ENCODE measurements at regions not wholly inside any gene's neighbourhood (a gene's known extent, or its start where the extent isn't known, plus 50 kb on each side); places are given as distances from the start of the nearest gene placed in this dataset.
A peak's percentile ranks its signal among the peaks of the same experiment; 100 is the strongest.
"Not testable (repeated sequence)": the region's sequence is repeated elsewhere in the genome, so short reads cannot be mapped to it uniquely, and the experiment has no call there.

GRCh38 chr5:112535356-112535755 is 116.3 kb upstream of the EPB41L4A start:
- DNase-seq (ENCODE audit: extremely low read depth, low read depth) = no peak
- TF ChIP-seq CTCF (IDR thresholded peaks at IDR 0.05; ENCODE audit: low read depth, low read length) = no peak

GRCh38 chr5:112544558-112544957 is 125.5 kb upstream of the EPB41L4A start:
- not testable (repeated sequence) for DNase-seq (ENCODE audit: extremely low read depth, low read depth)

GRCh38 chr5:112546946-112547592 is 128.0 kb upstream of the EPB41L4A start:
- DNase-seq (ENCODE audit: extremely low read depth, low read depth) = no peak
- TF ChIP-seq CTCF (IDR thresholded peaks at IDR 0.05; ENCODE audit: low read depth, low read length) = no peak

- no peak for DNase-seq (ENCODE audit: extremely low read depth, low read depth)
- no peak for TF ChIP-seq CTCF (IDR thresholded peaks at IDR 0.05; ENCODE audit: low read depth, low read length)
These were observed 129.3 kb upstream of the EPB41L4A start for GRCh38 chr5:112548246-112548881.

GRCh38 chr5:112549127-112549526 is 130.1 kb upstream of the EPB41L4A start:
- no peak for TF ChIP-seq CTCF (IDR thresholded peaks at IDR 0.05; ENCODE audit: low read depth, low read length)
- no peak for DNase-seq (ENCODE audit: extremely low read depth, low read depth)

- no peak for TF ChIP-seq CTCF (IDR thresholded peaks at IDR 0.05; ENCODE audit: low read depth, low read length)
- DNase-seq (ENCODE audit: extremely low read depth, low read depth) = no peak
These were observed 130.6 kb upstream of the EPB41L4A start for GRCh38 chr5:112549605-112550166.

- DNase-seq (ENCODE audit: extremely low read depth, low read depth) = no peak
- peak; percentile 74 for TF ChIP-seq CTCF (IDR thresholded peaks at IDR 0.05; ENCODE audit: low read depth, low read length)
These were observed 132.4 kb upstream of the EPB41L4A start for GRCh38 chr5:112551419-112552032.

All from AG09319 (cell line).